ENCODE measurements at regions not wholly inside any gene's neighbourhood (a gene's known extent, or its start where the extent isn't known, plus 50 kb on each side); places are given as distances from the start of the nearest gene placed in this dataset.

GRCh38 chr12:114263056-114263805, 142.7 kb downstream of the TBX5 start:
- TF ChIP-seq, protein P1, sequence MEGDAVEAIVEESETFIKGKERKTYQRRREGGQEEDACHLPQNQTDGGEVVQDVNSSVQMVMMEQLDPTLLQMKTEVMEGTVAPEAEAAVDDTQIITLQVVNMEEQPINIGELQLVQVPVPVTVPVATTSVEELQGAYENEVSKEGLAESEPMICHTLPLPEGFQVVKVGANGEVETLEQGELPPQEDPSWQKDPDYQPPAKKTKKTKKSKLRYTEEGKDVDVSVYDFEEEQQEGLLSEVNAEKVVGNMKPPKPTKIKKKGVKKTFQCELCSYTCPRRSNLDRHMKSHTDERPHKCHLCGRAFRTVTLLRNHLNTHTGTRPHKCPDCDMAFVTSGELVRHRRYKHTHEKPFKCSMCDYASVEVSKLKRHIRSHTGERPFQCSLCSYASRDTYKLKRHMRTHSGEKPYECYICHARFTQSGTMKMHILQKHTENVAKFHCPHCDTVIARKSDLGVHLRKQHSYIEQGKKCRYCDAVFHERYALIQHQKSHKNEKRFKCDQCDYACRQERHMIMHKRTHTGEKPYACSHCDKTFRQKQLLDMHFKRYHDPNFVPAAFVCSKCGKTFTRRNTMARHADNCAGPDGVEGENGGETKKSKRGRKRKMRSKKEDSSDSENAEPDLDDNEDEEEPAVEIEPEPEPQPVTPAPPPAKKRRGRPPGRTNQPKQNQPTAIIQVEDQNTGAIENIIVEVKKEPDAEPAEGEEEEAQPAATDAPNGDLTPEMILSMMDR (conservative IDR thresholded peaks at IDR 0.05; ENCODE audit: low read depth, low read length), result no peak
- TF ChIP-seq EZH2phosphoT487 (IDR thresholded peaks at IDR 0.05; ENCODE audit: borderline replicate concordance, low read length) (no peak), EZH2 (IDR thresholded peaks at IDR 0.05; ENCODE audit: low read length, unreplicated experiment) (no peak)
